GM23338 (cell line): ENCODE measurements at regions not wholly inside any gene's neighbourhood (a gene's known extent, or its start where the extent isn't known, plus 50 kb on each side); places are given as distances from the start of the nearest gene placed in this dataset.

Experiments used
- ATAC-seq: fragments of 200-7000 bp; cut with Tn5 transposase; 3 replicates; pipeline ENCODE4 v1.9.1; 2020
- DNase-seq: peaks from one replicate; pipeline ENCODE4 v3.0.0-alpha.2; 2015; ENCODE audit warnings: low spot score
- H2AFZ ChIP-seq: fragments of 200-600 bp; sonication (generic); 2 replicates; pipeline ENCODE4 v1.8.0; 2016; ENCODE audit warnings: antibody characterized with exemption, mild to moderate bottlenecking, moderate library complexity
- H3F3A ChIP-seq: fragments of 200-600 bp; sonication (generic); replicated peaks from 2 replicates; pipeline ENCODE4 v1.8.0; 2017; ENCODE audit warnings: antibody characterized with exemption, mixed run types, low read depth
- H3K27ac ChIP-seq: fragments of 200-600 bp; sonication (generic); 2 replicates; pipeline ENCODE4 v1.6.1; 2016; ENCODE audit warnings: low read depth
- H3K27me3 ChIP-seq: fragments of 200-600 bp; sonication (generic); 2 replicates; pipeline ENCODE4 v1.8.0; 2016; ENCODE audit warnings: mild to moderate bottlenecking, mixed run types, moderate library complexity; ENCODE audit not compliant: insufficient read depth
- H3K36me3 ChIP-seq: fragments of 200-600 bp; sonication (generic); 2 replicates; pipeline ENCODE4 v1.8.0; 2016; ENCODE audit warnings: mild to moderate bottlenecking; ENCODE audit not compliant: insufficient read depth
- H3K4me1 ChIP-seq: fragments of 200-600 bp; sonication (generic); 2 replicates; pipeline ENCODE4 v1.8.0; 2016; ENCODE audit warnings: mild to moderate bottlenecking, moderate library complexity; ENCODE audit not compliant: insufficient read depth
- H3K4me2 ChIP-seq: fragments of 200-600 bp; sonication (generic); 2 replicates; pipeline ENCODE4 v1.7.1; 2017; ENCODE audit warnings: mixed run types
- H3K4me3 ChIP-seq: fragments of 200-600 bp; sonication (generic); 2 replicates; pipeline ENCODE4 v1.6.1; 2016; ENCODE audit warnings: mixed run types
- H3K79me2 ChIP-seq: fragments of 200-600 bp; sonication (generic); replicated peaks from 2 replicates; pipeline ENCODE4 v1.8.0; 2017; ENCODE audit warnings: mild to moderate bottlenecking; ENCODE audit not compliant: insufficient read depth
- H3K9me2 ChIP-seq: fragments of 200-600 bp; sonication (generic); 2 replicates; pipeline ENCODE4 v1.8.0; 2017; ENCODE audit not compliant: insufficient read depth
- H4K20me1 ChIP-seq: fragments of 200-600 bp; sonication (generic); replicated peaks from 2 replicates; pipeline ENCODE4 v1.8.0; 2017; ENCODE audit warnings: mild to moderate bottlenecking; ENCODE audit not compliant: insufficient read depth
- H3K27ac Mint-ChIP-seq: 2 replicates; pipeline ENCODE4 v1.8.0; 2020; ENCODE audit warnings: inconsistent platforms, mild to moderate bottlenecking, moderate library complexity, mixed read lengths
- H3K27me3 Mint-ChIP-seq: 3 replicates; pipeline ENCODE4 v1.8.0; 2022; ENCODE audit warnings: low read depth, mild to moderate bottlenecking, moderate library complexity, mixed read lengths, inconsistent platforms; ENCODE audit not compliant: insufficient read depth, poor library complexity
- H3K36me3 Mint-ChIP-seq: 3 replicates; pipeline ENCODE4 v1.8.0; 2021; ENCODE audit warnings: low read depth, mild to moderate bottlenecking, inconsistent platforms, moderate library complexity, mixed read lengths
- H3K4me1 Mint-ChIP-seq: 3 replicates; pipeline ENCODE4 v1.8.0; 2020; ENCODE audit warnings: mild to moderate bottlenecking, inconsistent platforms, mixed read lengths
- H3K4me3 Mint-ChIP-seq: 3 replicates; pipeline ENCODE4 v1.8.0; 2021; ENCODE audit warnings: moderate library complexity, mild to moderate bottlenecking, inconsistent platforms, mixed read lengths
- H3K9me3 Mint-ChIP-seq: 3 replicates; pipeline ENCODE4 v1.8.0; 2020; ENCODE audit warnings: moderate library complexity, mild to moderate bottlenecking, inconsistent platforms, mixed read lengths
- CREB1 ChIP-seq: fragments of 250-450 bp; sonication (Bioruptor Pico); IDR thresholded peaks from 2 replicates; pipeline ENCODE4 v1.5.0; 2020; ENCODE audit warnings: low read depth, mild to moderate bottlenecking, moderate library complexity
- EZH2 ChIP-seq: fragments of 200-600 bp; sonication (generic); IDR thresholded peaks from one replicate; pipeline ENCODE4 v1.8.0; 2017; ENCODE audit warnings: antibody characterized with exemption, mild to moderate bottlenecking, low read depth; ENCODE audit not compliant: unreplicated experiment
- POLR2AphosphoS5 ChIP-seq: IDR thresholded peaks from 2 replicates; pipeline ENCODE4 v1.6.1; 2016; ENCODE audit warnings: antibody characterized with exemption, low read depth
- STAT1 ChIP-seq: IDR thresholded peaks from one replicate; pipeline ENCODE4 v1.6.1; 2016; ENCODE audit warnings: antibody characterized with exemption; ENCODE audit not compliant: unreplicated experiment
- TF ChIP-seq, protein P1 (sequence below): IDR thresholded peaks from 2 replicates; pipeline ENCODE4 v1.6.1; 2016; ENCODE audit warnings: antibody characterized with exemption
- TF ChIP-seq, protein P2 (sequence below): IDR thresholded peaks from one replicate; pipeline ENCODE4 v1.6.1; 2018; ENCODE audit warnings: antibody characterized with exemption; ENCODE audit not compliant: unreplicated experiment
- TF ChIP-seq, protein P3 (sequence below), 2 experiments: fragments of 200-600 bp in 1 of 2; sonication (generic) in 1 of 2; conservative IDR thresholded peaks; 2 replicates each; pipeline versions ENCODE4 v1.5.1 to v1.6.1; 2016 to 2017; ENCODE audit warnings: antibody characterized with exemption in 2 of 2, low read depth in 2 of 2, mild to moderate bottlenecking in 2 of 2, moderate library complexity in 1 of 2
- TF ChIP-seq, protein P4 (sequence below): fragments of 250-450 bp; sonication (Bioruptor Pico); IDR thresholded peaks from 2 replicates; pipeline ENCODE4 v1.5.0; 2020; ENCODE audit warnings: mild to moderate bottlenecking, moderate library complexity

DNA sequence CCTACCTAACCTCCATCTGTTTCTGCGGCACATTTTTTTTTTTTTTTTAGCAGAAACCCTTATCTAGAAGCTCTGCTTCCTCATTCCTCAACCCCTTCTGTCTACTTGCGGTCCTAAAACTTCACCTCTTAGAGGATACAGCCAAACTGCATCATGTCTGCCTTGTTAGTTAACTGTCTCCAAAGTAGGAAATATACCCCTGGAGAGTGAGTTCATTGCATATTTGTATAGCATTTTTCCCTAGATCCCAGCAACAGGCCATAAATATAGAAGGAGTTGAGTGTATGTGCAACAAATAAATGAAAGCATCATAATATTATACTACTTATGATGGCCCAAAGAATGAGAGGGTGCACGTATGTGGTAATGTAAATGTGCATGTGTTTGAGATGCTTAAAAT is 1288.6 kb upstream of the GJE1 start:
- H3K9me3 Mint-ChIP-seq: no peaks in the 10 kb centered on the region
- Histone ChIP-seq H3K4me1 (no peaks in the 10 kb centered on the region), H3K4me3 (no peak overlapping the region), H3K79me2 (no peaks in the 10 kb centered on the region), H3K36me3 (no peaks in the 10 kb centered on the region), H3K4me2 (no peak overlapping the region), H3K27ac (no peak overlapping the region), H3K9me2 (no peaks in the 10 kb centered on the region), H2AFZ (no peak overlapping the region), H3F3A (no peaks in the 10 kb centered on the region), H3K27me3 (no peaks in the 10 kb centered on the region), H4K20me1 (no peaks in the 10 kb centered on the region)
- DNase-seq: no peak
- no peaks in the 10 kb centered on the region for H3K27me3 Mint-ChIP-seq
- H3K4me1 Mint-ChIP-seq: no peaks in the 10 kb centered on the region
- TF ChIP-seq POLR2AphosphoS5 (no peak), STAT1 (no peak), EZH2 (no peak), CREB1 (CRISPR knock-in tag) (no peak)
- TF ChIP-seq, protein P1, sequence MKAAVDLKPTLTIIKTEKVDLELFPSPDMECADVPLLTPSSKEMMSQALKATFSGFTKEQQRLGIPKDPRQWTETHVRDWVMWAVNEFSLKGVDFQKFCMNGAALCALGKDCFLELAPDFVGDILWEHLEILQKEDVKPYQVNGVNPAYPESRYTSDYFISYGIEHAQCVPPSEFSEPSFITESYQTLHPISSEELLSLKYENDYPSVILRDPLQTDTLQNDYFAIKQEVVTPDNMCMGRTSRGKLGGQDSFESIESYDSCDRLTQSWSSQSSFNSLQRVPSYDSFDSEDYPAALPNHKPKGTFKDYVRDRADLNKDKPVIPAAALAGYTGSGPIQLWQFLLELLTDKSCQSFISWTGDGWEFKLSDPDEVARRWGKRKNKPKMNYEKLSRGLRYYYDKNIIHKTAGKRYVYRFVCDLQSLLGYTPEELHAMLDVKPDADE: no peak
- TF ChIP-seq, protein P2, sequence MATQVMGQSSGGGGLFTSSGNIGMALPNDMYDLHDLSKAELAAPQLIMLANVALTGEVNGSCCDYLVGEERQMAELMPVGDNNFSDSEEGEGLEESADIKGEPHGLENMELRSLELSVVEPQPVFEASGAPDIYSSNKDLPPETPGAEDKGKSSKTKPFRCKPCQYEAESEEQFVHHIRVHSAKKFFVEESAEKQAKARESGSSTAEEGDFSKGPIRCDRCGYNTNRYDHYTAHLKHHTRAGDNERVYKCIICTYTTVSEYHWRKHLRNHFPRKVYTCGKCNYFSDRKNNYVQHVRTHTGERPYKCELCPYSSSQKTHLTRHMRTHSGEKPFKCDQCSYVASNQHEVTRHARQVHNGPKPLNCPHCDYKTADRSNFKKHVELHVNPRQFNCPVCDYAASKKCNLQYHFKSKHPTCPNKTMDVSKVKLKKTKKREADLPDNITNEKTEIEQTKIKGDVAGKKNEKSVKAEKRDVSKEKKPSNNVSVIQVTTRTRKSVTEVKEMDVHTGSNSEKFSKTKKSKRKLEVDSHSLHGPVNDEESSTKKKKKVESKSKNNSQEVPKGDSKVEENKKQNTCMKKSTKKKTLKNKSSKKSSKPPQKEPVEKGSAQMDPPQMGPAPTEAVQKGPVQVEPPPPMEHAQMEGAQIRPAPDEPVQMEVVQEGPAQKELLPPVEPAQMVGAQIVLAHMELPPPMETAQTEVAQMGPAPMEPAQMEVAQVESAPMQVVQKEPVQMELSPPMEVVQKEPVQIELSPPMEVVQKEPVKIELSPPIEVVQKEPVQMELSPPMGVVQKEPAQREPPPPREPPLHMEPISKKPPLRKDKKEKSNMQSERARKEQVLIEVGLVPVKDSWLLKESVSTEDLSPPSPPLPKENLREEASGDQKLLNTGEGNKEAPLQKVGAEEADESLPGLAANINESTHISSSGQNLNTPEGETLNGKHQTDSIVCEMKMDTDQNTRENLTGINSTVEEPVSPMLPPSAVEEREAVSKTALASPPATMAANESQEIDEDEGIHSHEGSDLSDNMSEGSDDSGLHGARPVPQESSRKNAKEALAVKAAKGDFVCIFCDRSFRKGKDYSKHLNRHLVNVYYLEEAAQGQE: no peak
- TF ChIP-seq, protein P3, sequence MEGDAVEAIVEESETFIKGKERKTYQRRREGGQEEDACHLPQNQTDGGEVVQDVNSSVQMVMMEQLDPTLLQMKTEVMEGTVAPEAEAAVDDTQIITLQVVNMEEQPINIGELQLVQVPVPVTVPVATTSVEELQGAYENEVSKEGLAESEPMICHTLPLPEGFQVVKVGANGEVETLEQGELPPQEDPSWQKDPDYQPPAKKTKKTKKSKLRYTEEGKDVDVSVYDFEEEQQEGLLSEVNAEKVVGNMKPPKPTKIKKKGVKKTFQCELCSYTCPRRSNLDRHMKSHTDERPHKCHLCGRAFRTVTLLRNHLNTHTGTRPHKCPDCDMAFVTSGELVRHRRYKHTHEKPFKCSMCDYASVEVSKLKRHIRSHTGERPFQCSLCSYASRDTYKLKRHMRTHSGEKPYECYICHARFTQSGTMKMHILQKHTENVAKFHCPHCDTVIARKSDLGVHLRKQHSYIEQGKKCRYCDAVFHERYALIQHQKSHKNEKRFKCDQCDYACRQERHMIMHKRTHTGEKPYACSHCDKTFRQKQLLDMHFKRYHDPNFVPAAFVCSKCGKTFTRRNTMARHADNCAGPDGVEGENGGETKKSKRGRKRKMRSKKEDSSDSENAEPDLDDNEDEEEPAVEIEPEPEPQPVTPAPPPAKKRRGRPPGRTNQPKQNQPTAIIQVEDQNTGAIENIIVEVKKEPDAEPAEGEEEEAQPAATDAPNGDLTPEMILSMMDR (conservative IDR thresholded peaks at IDR 0.05; ENCODE audit: low read depth in 2 of 2): no peak
- TF ChIP-seq, protein P4, sequence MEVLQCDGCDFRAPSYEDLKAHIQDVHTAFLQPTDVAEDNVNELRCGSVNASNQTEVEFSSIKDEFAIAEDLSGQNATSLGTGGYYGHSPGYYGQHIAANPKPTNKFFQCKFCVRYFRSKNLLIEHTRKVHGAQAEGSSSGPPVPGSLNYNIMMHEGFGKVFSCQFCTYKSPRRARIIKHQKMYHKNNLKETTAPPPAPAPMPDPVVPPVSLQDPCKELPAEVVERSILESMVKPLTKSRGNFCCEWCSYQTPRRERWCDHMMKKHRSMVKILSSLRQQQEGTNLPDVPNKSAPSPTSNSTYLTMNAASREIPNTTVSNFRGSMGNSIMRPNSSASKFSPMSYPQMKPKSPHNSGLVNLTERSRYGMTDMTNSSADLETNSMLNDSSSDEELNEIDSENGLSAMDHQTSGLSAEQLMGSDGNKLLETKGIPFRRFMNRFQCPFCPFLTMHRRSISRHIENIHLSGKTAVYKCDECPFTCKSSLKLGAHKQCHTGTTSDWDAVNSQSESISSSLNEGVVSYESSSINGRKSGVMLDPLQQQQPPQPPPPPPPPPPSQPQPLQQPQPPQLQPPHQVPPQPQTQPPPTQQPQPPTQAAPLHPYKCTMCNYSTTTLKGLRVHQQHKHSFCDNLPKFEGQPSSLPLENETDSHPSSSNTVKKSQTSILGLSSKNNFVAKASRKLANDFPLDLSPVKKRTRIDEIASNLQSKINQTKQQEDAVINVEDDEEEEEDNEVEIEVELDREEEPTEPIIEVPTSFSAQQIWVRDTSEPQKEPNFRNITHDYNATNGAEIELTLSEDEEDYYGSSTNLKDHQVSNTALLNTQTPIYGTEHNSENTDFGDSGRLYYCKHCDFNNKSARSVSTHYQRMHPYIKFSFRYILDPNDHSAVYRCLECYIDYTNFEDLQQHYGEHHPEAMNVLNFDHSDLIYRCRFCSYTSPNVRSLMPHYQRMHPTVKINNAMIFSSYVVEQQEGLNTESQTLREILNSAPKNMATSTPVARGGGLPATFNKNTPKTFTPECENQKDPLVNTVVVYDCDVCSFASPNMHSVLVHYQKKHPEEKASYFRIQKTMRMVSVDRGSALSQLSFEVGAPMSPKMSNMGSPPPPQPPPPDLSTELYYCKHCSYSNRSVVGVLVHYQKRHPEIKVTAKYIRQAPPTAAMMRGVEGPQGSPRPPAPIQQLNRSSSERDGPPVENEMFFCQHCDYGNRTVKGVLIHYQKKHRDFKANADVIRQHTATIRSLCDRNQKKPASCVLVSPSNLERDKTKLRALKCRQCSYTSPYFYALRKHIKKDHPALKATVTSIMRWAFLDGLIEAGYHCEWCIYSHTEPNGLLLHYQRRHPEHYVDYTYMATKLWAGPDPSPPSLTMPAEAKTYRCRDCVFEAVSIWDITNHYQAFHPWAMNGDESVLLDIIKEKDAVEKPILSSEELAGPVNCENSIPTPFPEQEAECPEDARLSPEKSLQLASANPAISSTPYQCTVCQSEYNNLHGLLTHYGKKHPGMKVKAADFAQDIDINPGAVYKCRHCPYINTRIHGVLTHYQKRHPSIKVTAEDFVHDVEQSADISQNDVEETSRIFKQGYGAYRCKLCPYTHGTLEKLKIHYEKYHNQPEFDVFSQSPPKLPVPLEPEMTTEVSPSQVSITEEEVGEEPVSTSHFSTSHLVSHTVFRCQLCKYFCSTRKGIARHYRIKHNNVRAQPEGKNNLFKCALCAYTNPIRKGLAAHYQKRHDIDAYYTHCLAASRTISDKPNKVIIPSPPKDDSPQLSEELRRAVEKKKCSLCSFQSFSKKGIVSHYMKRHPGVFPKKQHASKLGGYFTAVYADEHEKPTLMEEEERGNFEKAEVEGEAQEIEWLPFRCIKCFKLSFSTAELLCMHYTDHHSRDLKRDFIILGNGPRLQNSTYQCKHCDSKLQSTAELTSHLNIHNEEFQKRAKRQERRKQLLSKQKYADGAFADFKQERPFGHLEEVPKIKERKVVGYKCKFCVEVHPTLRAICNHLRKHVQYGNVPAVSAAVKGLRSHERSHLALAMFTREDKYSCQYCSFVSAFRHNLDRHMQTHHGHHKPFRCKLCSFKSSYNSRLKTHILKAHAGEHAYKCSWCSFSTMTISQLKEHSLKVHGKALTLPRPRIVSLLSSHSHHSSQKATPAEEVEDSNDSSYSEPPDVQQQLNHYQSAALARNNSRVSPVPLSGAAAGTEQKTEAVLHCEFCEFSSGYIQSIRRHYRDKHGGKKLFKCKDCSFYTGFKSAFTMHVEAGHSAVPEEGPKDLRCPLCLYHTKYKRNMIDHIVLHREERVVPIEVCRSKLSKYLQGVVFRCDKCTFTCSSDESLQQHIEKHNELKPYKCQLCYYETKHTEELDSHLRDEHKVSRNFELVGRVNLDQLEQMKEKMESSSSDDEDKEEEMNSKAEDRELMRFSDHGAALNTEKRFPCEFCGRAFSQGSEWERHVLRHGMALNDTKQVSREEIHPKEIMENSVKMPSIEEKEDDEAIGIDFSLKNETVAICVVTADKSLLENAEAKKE (CRISPR knock-in tag): no peak
- no peak overlapping the region for H3K4me3 Mint-ChIP-seq
- no peak overlapping the region for H3K27ac Mint-ChIP-seq
- no peak for ATAC-seq
- no peaks in the 10 kb centered on the region for H3K36me3 Mint-ChIP-seq
